CD4-positive, alpha-beta T cell (primary cell): ENCODE measurements at regions not wholly inside any gene's neighbourhood (a gene's known extent, or its start where the extent isn't known, plus 50 kb on each side); places are given as distances from the start of the nearest gene placed in this dataset.

Experiments
- ATAC-seq: fragments of 200-7000 bp; cut with Tn5 transposase; one replicate; pipeline ENCODE4 v1.10.0; 2022; ENCODE audit warnings: mild to moderate bottlenecking; ENCODE audit not compliant: poor library complexity
- CTCF ChIA-PET: fragments of 350-600 bp; sonication (Branson Sonifier 250); formaldehyde crosslinking; loops from one replicate; lab custom pipeline; 2021; ENCODE audit warnings: antibody characterized with exemption, inconsistent platforms; lab: Charles Lee
- POLR2A ChIA-PET: fragments of 350-600 bp; sonication (Branson Sonifier 250); formaldehyde crosslinking; loops from one replicate; lab custom pipeline; 2021; ENCODE audit warnings: antibody characterized with exemption, inconsistent platforms; lab: Charles Lee
- DNase-seq, 14 experiments: peaks; one replicate each; pipeline ENCODE4 v3.0.0-alpha.2; 2013 to 2020; ENCODE audit warnings: mixed read lengths in 2 of 14
- H3K27ac ChIP-seq, 2 donors: one replicate each; pipeline versions ENCODE4 v1.5.1 to v1.7.0; 2013; ENCODE audit warnings: low read length in 2 of 2, low read depth in 1 of 2, mild to moderate bottlenecking in 1 of 2
- H3K27me3 ChIP-seq, 2 experiments: 1 replicate in 1 of 2; 2 replicates in 1 of 2; pipeline versions ENCODE4 v1.6.1 to v1.7.0; 2013; ENCODE audit warnings: low read length in 2 of 2, control low read depth in 1 of 2, mild to moderate bottlenecking in 1 of 2, moderate library complexity in 1 of 2; ENCODE audit not compliant: insufficient read depth in 2 of 2, control insufficient read depth in 1 of 2
- H3K36me3 ChIP-seq: one replicate; pipeline ENCODE4 v1.6.1; 2013; ENCODE audit warnings: low read length, control low read depth; ENCODE audit not compliant: insufficient read depth
- H3K4me1 ChIP-seq: one replicate; pipeline ENCODE4 v1.6.1; 2013; ENCODE audit warnings: low read length, control low read depth; ENCODE audit not compliant: insufficient read depth
- H3K4me3 ChIP-seq: one replicate; pipeline ENCODE4 v1.5.1; 2013; ENCODE audit warnings: mild to moderate bottlenecking, low read length, moderate library complexity
- H3K9me3 ChIP-seq, 2 experiments: 1 replicate in 1 of 2; 2 replicates in 1 of 2; pipeline versions ENCODE4 v1.6.1 to v1.7.0; 2013; ENCODE audit warnings: low read length in 2 of 2, mild to moderate bottlenecking in 2 of 2, control low read depth in 1 of 2, moderate library complexity in 1 of 2; ENCODE audit not compliant: control insufficient read depth in 1 of 2, insufficient read depth in 1 of 2
- H3K27ac Mint-ChIP-seq: one replicate; pipeline ENCODE4 v1.8.0; 2020; ENCODE audit warnings: mixed read lengths
- H3K27me3 Mint-ChIP-seq: one replicate; pipeline ENCODE4 v1.8.0; 2021; ENCODE audit warnings: mixed read lengths
- H3K36me3 Mint-ChIP-seq: one replicate; pipeline ENCODE4 v1.8.0; 2021; ENCODE audit warnings: low read depth, mixed read lengths
- H3K4me1 Mint-ChIP-seq: one replicate; pipeline ENCODE4 v1.8.0; 2021; ENCODE audit warnings: low read depth, mixed read lengths
- H3K4me3 Mint-ChIP-seq: one replicate; pipeline ENCODE4 v1.8.0; 2020; ENCODE audit warnings: mild to moderate bottlenecking, mixed read lengths
- H3K9me3 Mint-ChIP-seq: one replicate; pipeline ENCODE4 v1.8.0; 2020; ENCODE audit warnings: mixed read lengths
- CTCF ChIP-seq: fragments of 200-600 bp; IDR thresholded peaks from one replicate; pipeline ENCODE4 v1.8.0; 2022; ENCODE audit warnings: antibody characterized with exemption, mild to moderate bottlenecking
- intact Hi-C, 2 experiments: fragments of 100-400 bp; cut with DNase I in 1 of 2; cut with micrococcal nuclease in 1 of 2; formaldehyde crosslinking; loops; one replicate each; pipeline versions ENCODE4 v1.15.1 to v1.9.0; 2023 to 2025; cut with DNase I, micrococcal nuclease

DNA sequence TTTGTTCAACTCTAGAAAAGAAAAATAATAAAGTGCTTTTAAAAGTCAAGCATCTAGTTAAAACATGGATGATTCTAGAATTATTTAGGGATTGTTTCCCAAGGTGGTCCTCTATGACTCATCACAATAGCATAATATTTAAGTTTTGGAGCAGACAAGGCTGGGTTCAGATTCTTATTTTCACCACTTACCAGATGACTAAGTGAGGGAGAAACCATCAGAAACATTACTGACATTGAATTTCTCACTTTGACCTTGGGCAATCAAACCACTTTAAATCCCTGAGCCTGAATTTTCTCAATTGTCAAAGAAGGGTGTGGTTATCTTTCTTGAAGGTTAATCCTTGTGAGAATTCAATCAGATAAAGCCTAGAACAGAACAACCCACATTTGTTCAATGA, 102.5 kb upstream of the PTGFR start:
- Mint-ChIP-seq H3K4me3 (no peak overlapping the region), H3K9me3 (no peaks in the 10 kb centered on the region), H3K27ac (no peak overlapping the region), H3K27me3 (no peaks in the 10 kb centered on the region), H3K4me1 (no peaks in the 10 kb centered on the region), H3K36me3 (no peaks in the 10 kb centered on the region)
- ATAC-seq (no peak), DNase-seq (no peak)
- Histone ChIP-seq H3K27ac (no peak overlapping the region), H3K27me3 (no peaks in the 10 kb centered on the region), H3K4me3 (no peak overlapping the region), H3K36me3 (no peaks in the 10 kb centered on the region), H3K9me3 (no peaks in the 10 kb centered on the region), H3K4me1 (no peaks in the 10 kb centered on the region)
- intact Hi-C loops = no loop called here
- POLR2A ChIA-PET = no interaction called here
- no peak for TF ChIP-seq CTCF
- CTCF ChIA-PET = no interaction called here

- no peak for TF ChIP-seq CTCF
These were observed 89.6 kb upstream of the PTGFR start for GRCh38 chr1:78401148-78401547.

GRCh38 chr1:78408192-78408591, 82.6 kb upstream of the PTGFR start:
- no peak overlapping the region for H3K27ac Mint-ChIP-seq
- no peaks in the 10 kb centered on the region for H3K36me3 Mint-ChIP-seq
- TF ChIP-seq CTCF = no peak
- ATAC-seq = no peak
- DNase-seq = no peak
- Histone ChIP-seq H3K9me3 (peaks cover 3 to 6% of the 10 kb centered on the region in 2 experiments), H3K36me3 (no peaks in the 10 kb centered on the region), H3K4me3 (no peak overlapping the region), H3K27ac (no peak overlapping the region), H3K4me1 (no peaks in the 10 kb centered on the region), H3K27me3 (peaks cover 2 to 3% of the 10 kb centered on the region in 2 experiments)
- ChIA-PET POLR2A (no interaction called here), CTCF (no interaction called here)
- H3K4me3 Mint-ChIP-seq = no peak overlapping the region
- no peaks in the 10 kb centered on the region for H3K27me3 Mint-ChIP-seq
- no peaks in the 10 kb centered on the region for H3K4me1 Mint-ChIP-seq
- intact Hi-C loops = no loop called here
- H3K9me3 Mint-ChIP-seq = peaks cover 15% of the 10 kb centered on the region

More at GRCh38 chr1:78401148-78401547, 89.6 kb upstream of the PTGFR start:
- POLR2A ChIA-PET = no interaction called here
- no peak for ATAC-seq
- no peaks in the 10 kb centered on the region for H3K36me3 Mint-ChIP-seq
- H3K9me3 ChIP-seq = peaks cover 0 to 6% of the 10 kb centered on the region in 2 experiments
- no peak overlapping the region for H3K27ac ChIP-seq
- no peak for DNase-seq
- H3K9me3 Mint-ChIP-seq = no peaks in the 10 kb centered on the region
- no peaks in the 10 kb centered on the region for H3K27me3 ChIP-seq
- intact Hi-C loops = no loop called here
- no peak overlapping the region for H3K27ac Mint-ChIP-seq
- no peaks in the 10 kb centered on the region for H3K4me1 ChIP-seq
- no peaks in the 10 kb centered on the region for H3K27me3 Mint-ChIP-seq
- H3K4me1 Mint-ChIP-seq = no peaks in the 10 kb centered on the region
- CTCF ChIA-PET = no interaction called here
- no peak overlapping the region for H3K4me3 Mint-ChIP-seq
- no peaks in the 10 kb centered on the region for H3K36me3 ChIP-seq
- no peak overlapping the region for H3K4me3 ChIP-seq
